Erythroblast (primary cell): ENCODE measurements at regions not wholly inside any gene's neighbourhood (a gene's known extent, or its start where the extent isn't known, plus 50 kb on each side); places are given as distances from the start of the nearest gene placed in this dataset.

Source experiments
- GATA1 ChIP-seq: IDR thresholded peaks from 2 replicates; pipeline ENCODE4 v1.6.1; 2011; ENCODE audit warnings: low read depth, mild to moderate bottlenecking, control low read depth, low read length, moderate library complexity
- POLR2A ChIP-seq: IDR thresholded peaks from 2 replicates; pipeline ENCODE4 v1.6.1; 2011; ENCODE audit warnings: mild to moderate bottlenecking, low read length

GRCh38 chr7:157483515-157483914 lies 146.7 kb downstream of the DNAJB6 start:
- no peak for TF ChIP-seq POLR2A
- no peak for TF ChIP-seq GATA1
